Activated CD4-positive, alpha-beta T cell treated with anti-CD3 and anti-CD28 coated beads, Interleukin-2, amount 50 U/mL, for 16 hours (primary cell): ENCODE measurements at regions not wholly inside any gene's neighbourhood (a gene's known extent, or its start where the extent isn't known, plus 50 kb on each side); places are given as distances from the start of the nearest gene placed in this dataset.

ENCODE experiments used
- DNase-seq: peaks from one replicate; pipeline ENCODE4 v3.0.0-alpha.2; 2020

DNA sequence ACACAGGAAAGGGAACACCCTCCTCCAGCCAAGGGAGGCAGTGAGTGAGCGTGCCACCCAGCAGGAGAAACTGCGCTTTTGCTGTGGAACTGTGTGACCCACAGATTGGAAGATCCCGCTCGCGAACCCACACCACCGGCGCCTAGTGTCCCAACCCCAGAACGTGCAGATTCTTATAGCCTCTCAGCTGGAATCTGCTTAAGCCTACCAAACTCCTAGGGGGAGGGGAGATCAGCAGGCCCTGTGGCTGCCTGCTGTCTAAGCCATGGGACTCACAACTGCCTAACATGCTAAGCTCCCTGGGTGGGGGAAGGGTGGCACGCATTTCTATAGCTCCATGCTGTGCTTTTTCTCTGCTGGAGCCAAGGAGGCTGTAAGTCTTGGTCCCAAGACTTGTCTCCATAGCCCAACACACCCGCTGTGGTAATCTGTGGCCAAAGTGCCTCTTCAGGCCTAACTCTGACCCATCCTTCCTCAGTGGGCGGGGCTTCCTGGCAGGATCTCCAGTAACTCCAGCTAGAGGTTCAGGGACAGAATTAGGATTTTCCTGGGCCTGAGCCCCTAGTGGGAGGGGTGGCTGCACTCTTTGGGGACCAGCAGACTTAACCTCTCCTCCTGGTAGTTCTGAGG is 485.0 kb downstream of the TAF11L14 start:
- no peak for DNase-seq

DNA sequence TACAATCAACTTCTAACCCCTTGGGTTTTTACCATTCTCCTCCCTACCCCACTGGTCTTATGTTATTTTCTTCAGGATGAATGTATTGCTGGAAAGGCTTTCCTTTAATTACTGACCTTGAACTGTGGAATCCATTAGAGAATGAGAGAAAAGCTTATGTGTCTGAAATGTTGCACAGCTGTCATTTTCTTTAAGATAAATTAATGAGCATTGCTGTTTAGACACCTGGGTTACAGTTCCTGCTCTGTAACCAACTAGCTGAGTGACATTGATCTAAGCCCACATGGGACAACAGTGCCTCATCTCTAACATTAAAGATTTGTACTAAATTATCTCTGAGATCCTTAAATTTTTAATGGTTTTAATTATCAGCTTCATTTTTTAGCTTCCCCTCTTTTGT is 507.0 kb downstream of the TAF11L14 start:
- no peak for DNase-seq

DNA sequence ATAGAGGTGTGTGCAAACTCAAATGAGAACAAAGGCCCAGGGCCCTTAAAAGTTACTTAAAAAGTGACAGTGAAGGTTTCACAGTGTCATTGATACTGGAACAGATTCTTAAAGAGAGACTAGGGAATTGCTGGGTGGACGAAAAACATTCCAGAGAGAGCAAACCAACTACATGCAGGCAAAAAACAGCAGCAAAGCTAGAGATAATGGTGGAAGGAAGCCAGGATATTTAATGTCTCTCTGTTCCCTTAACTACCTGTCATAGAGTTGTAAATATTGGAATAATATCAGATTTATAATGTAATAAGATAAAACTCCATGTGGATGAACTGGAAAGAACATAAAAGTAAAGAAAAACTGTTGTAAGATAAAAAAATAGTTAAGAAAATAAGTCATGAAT is 508.6 kb downstream of the TAF11L14 start:
- DNase-seq, result no peak

DNA sequence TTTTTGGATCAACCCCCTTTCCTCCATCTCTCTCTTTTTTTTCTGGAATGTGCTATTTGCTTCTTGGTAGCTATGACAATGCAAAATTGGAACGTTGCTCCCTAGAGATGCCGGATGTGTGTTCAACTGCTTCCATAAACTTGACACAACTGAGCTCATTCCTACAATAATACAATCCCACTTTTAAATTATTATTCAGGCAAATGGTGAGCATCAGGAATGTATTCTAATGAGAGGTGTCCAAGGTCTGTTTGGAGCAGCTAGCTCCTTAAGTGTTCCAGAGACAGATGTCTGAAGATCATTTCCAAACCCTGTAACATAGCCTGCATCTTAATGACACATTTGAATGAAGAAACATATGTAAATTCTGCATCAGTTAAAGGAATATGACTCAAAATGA is 518.4 kb downstream of the TAF11L14 start:
- no peak for DNase-seq

DNA sequence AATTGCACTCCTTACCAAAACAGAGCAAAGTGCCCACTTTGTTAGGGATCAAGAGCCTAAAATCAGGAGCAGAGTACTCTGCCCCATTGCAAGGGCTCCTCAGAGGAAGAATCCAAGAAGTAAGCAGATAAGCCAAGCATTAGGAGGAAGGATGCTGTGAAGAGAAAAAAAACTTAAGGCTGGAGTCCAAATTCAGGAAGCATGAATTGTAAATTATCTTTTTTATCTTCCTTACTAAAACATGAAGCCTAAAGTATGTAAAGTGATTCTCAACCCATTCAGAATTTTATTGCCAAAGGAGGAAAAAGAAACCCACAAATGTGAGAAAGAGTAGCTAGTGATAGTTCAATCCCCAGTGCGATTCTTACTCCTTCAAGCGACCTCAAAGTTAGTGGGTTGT is 523.9 kb downstream of the TAF11L14 start:
- DNase-seq, result no peak

DNA sequence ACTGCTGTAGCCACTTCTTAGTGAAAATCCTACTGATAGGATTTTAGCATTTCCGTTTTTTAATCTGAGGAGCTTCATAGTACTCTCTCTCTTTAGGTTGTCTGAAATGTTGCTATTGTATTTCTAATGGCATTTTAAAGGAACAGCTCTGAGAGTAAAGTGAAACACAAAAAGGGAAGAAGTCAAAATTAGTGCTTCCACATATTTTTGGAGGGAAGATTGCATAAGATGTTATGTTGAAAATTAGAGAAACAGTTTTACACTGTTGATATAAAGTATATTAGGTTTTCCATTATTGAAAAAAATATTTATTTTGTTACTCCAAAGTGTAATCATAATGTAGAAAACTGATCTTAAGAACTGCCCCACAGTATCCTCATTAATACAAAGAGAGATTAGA is 525.1 kb downstream of the TAF11L14 start:
- DNase-seq, result no peak

DNA sequence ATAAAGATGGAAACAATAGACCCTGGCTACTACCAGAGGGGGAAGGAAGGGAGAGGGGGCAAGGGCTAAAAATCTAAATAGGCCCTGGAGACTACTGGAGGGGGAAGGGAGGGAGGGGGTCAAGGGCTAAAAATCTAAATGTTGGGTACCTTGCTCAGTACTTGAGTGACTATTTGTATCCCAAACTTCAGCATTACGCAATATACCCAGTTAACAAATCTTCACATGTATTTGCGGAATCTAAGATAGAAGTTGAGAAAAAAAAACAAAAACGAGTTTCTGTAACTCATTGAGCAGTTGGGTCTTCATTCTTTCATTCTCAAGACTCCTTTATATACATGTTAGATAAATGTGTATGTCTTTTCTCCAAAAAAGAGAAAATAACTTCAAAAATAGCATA is 537.4 kb downstream of the TAF11L14 start:
- DNase-seq, result no peak

DNA sequence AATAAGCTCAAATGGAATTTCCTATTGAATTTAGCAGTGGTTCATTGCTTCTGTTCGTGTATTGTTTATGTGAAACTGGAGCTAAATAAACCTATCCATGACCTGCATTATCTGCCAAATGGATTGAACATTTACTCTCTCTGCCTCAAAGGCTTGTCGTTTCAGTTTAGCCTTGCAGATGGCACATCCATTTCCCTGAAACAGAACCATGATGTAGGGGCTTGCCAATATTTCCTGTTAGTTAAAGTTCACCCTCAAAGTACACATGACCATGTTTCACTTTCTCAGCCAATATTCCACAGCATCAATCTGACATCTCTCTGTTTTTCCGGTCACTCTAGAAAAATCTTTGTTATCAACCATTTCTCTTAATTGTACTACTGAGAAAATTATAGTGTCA is 545.3 kb downstream of the TAF11L14 start:
- DNase-seq, result no peak

DNA sequence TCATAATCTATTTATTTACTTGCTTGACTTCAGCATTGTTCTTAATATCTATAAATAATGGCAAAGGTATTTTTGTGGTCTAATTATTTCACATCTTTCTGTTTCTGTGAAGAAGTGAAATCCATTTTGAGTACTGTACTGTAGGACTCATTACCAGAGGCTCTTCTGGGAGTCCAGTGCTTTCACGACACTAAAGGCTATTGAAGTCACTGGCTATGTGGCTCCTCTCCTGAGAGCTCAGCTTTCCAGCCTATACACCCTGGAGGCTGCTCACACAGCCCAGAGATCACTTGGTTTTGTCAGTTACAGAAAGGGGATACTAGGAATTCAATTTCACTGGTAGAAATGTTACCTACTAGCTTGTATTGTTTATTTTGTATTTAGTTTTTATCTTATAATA is 547.3 kb downstream of the TAF11L14 start:
- no peak for DNase-seq

DNA sequence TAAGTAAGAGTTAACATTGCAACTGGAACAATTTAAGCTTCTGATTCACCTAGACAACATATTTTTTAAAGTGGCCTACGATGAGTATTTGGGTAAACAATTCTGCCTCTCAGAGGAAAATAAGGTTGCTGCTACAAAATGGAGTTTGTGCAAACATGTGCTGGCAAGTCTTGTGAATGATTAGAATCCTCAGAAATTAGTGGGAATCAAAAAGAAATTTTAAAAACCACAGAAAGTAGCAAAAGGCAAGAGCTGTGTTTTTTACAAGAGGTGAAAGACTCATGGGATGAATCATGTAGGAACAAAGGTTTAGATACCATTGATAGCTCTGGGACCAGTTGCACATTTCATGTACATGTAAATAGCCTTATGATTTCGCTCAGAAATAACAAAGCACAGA is 561.6 kb downstream of the TAF11L14 start:
- no peak for DNase-seq

DNA sequence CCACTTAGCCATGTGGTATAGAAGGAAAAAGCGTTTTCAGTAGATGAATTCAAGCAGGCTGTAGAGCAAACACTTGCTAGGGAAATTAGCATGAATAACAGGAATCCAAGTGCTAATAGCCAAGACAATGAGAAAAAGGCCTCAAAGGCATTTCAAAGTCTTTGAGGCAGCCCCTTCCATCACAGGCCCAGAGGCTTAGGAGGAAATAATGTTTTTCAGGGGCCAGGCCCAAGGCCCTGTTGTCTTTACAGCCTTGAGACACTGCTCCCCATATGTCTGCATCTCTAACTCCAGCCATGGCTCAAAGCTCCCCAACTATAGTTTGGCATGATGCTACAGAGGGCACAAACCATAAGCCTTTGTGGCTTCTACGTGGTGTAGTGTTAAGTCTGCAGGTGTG is 563.5 kb downstream of the TAF11L14 start:
- no peak for DNase-seq

DNA sequence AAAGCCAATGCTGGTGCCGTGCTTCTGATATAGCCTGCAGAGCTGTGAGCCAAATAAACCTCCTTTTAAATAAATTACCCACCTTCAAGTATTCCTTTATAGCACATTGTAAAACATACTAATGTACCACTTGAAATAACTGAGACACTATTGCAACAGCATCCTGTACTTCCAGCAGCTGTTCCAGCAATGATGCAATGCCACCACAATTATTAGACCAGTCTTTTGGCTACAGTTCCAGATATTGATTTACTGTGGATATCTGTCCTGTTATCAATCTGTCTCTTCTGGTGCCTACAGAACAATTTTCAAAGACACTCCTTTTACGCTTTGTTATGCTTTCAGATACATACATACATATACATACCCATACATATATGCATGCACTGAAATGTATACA is 567.9 kb downstream of the TAF11L14 start:
- DNase-seq, result no peak

DNA sequence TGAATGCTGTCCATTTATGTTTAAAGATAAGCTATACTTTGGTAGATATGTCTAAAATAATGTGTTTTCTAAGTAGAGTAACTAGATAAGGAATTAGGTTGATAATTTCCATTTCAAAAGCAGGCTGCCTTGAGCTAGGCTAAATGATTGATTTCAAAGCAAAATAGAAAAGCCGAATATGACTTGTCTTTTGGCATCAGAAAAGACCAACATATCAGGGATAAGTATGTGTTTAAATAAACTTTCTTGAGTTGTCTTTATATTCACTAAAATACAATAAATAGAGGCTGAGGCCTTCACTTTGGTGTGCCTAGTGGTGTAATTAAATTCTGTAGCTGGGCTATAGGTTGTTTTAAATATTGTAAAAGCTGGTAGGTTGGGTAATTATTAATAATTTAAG is 569.0 kb downstream of the TAF11L14 start:
- no peak for DNase-seq

DNA sequence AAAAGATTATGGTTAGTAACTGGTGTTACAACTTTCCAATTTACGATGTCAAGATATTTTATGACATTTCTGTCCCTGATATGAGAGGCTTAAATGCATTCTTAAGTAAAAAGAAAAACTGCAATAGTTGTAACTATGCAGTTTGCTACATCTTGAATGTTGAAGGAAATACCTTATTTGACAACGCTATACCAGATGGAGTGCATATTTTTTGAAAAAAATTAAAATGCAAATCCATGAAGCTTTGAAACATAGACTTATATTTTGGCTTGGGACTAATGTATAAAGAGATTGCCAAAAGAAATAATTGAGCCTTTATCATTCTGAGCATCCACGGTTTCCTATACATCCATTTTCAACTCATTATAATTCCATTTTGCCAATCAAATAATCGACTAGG is 579.4 kb downstream of the TAF11L14 start:
- DNase-seq, result no peak

DNA sequence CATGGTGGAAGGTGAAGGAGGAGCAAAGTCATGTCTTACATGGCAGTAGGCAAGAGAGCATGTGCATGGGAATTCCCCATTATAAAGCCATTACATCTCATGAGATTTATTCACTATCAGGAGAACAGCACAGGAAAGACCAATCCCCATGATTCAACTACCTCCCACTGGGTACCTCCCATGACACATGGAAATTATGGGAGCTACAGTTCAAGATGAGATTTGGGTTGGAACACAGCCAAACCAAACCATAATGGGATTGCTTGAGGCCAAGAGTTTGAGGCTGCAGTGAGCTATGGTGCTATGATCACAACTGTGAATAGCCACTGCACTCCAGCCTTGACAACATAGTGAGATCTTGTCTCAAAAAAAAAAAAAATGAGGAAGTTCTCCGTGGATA is 581.8 kb downstream of the TAF11L14 start:
- DNase-seq, result no peak

DNA sequence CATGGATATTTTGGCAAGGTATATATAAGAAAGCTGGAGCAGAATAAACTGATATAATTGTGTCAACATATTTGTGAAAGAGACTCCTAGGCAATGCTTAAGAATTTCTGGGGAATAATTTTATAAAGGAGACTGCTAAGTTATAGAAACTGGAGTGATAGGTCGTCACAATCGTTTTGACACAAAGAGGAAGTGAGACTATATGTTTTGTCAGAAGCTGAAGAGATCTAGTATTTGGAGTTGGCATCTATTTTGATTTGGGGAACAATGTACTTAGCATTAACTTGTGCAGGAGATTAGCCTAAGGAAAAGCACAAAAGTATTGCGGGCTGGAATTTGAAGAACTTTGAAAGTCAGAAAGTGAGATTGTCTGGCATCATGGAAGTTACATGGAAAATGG is 582.5 kb downstream of the TAF11L14 start:
- no peak for DNase-seq

DNA sequence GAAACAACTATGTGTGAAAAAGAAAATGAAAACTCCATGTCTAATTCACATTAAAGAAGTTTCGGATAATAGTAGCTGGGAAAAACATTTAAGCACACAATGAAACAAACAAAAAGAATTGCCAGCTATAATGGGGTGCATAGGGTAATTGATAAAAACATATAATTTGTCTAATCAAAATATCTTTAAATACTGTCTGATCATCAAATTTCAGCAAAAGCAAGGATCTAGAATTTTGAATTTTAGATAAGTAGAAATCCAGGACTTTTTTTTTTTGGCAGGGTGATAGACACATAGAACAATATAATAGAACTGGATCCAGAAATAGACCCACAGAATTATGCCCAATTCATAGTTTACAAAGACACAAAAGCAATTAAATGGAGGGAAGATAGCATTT is 585.0 kb downstream of the TAF11L14 start:
- DNase-seq, result no peak

DNA sequence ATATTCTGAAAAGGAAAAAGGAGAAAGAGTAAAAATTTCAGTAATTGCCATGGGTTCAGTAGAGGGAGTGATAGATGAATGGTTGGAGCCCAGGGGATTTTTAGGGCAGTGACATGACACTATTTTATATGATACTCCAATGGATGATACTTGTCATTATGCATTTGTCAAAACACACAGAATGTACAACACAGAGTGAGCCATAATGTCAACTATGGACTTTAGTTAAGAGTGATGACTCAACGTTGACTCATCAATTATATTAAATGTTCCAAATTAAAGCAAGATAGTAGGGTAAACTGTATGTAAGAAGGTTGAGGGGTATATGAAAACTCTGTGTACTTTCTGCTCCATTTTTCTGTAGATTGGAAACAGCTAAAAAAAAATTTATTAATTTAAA is 586.4 kb downstream of the TAF11L14 start:
- no peak for DNase-seq

DNA sequence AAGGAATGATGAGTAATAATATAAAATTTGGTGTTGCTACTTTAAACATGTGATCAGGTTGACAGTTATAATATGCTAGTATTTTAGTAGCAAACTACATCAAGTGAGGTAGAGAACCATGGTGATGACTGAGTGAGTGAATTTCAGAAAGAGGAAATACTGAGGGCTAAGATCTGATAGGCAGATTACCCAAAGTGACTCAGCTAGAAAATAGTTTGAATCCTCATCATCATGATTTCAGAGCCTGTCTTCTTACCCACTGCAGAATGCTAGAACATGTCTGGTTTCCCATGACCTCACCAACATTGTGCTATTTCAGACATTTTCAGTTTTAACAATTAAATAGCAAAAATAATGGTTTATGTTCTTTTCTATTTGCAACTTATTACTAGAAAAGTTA is 602.1 kb downstream of the TAF11L14 start:
- no peak for DNase-seq

DNA sequence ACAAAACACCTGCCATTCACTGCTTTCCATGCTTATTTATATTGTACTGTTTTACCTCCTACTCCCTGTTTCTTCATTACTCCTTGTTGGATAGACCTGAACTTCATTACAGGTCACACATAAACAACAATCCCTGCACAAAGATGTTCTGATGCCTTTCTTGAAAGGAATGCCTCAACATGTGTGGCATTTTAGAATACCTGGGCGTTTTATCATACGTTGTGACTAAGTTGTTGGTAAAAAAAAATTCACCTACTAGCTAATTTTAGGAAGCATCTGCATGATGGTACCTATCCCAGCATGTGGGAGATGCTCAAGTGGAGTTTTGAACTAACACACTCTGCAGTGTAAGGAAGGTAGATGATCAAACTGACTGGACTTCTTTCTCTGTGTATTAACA is 604.1 kb downstream of the TAF11L14 start:
- DNase-seq, result no peak

DNA sequence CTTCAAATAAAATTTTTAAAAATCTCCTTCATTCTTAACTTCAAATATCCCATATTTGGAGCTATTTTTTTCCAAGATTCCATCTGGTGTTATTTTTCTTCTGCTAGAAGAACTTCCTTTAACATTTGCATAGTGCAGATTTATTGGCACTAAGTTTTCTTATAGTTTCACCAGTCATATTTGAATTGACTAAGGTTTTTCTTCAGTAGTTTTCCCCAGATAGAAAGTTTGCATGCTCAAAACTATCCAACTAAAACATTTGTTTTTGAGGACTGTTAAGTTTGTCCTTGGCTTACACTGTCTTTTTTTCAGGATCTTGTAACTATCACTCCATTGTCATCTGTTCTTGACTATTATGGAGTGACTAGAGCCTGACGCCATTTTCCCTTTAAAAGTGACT is 606.7 kb downstream of the TAF11L14 start:
- DNase-seq, result no peak

DNA sequence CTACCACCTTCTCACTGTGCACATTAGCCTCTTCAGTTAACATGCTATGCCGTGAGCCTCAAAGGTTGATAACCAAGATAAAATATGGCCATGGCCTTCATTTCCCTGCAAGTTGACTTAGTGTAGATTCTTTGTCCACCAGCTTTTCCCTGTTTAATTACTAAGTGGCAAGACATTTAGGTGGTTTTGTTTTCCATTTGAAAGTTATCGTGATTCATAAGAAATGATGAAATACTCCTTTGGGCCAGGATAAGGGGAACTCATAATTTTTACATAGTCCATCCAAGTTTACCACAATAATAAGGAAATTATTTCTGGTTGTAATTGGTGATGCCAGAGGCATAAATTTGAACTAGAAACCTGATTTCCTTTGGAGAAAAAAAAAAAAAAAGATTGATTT is 609.6 kb downstream of the TAF11L14 start:
- no peak for DNase-seq

DNA sequence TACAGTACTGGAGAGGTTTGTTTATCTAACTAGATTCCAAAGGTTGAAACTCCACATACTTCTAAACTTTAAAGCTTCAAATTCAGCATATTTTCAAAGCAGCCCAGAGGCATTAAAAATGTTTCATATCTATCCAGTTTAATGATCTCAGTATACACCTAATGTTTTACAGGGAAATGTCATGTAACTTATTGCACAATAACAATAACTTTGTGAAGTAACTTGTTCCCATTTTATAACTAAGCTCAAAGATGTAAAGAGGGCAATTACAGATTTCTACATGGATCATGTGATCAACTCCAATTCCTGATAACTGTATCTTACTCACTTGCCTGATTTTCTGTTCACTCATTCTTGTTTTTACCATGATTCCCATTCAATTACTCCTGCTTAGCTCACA is 610.0 kb downstream of the TAF11L14 start:
- DNase-seq, result no peak

DNA sequence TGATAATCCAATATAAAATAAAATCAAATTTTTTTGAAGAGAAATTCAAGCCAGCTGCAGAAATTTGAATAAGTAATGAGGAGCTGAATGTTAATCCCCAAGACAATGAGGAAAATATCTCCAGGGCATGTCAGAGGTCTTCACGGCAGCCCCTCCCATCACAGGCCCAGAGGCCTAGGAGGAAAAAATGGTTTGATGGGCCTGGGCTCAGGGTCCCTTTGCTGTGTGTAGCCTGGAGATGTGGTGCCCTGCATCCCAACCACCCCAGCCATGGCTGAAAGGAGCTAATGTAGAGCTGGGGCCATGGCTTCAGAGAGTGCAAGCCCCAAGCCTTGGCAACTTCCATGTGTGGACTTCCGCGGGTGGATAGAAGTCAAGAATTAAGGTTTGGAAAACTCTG is 618.3 kb downstream of the TAF11L14 start:
- DNase-seq, result no peak

DNA sequence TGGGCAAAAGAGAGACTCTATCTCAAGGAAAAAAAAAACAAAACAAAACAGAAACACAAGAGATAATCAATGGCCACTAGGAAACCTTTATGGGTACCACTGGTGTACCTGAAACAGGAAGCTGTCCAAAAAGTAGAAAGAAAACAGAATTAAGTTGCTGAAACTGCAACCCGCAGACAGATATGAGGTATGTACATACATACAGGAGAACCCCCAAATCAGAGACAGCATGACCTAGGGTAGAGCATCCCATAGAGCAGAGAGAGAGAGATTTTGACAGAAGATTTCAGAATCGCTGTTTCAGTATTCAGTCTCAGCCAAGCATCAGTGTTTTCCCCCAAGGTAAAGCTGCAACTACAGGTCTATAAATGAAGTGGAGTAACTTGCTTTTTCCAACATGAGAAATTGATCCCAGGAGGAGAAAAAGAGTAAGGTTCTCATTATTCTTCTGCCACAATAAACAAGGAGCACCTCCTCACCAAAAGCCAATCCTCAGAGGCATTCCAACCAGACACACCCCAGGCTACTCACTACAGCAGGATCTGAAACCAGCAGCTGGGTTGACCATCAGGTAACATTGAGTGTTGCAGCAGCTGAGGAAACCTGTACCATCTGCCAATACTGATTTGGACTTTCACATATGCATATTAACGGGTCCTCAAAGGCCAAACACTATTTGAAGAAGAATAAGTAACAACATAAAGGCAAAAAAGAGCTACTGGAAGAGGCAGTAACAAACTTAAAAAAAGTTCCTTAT is 630.0 kb downstream of the TAF11L14 start:
- no peak for DNase-seq
